Stimulated activated CD4-positive, alpha-beta T cell treated with anti-CD3 and anti-CD28 coated beads, Interleukin-4, amount 100 ng/mL, for 48 hours (primary cell): ENCODE measurements at regions not wholly inside any gene's neighbourhood (a gene's known extent, or its start where the extent isn't known, plus 50 kb on each side); places are given as distances from the start of the nearest gene placed in this dataset.
"Not testable (repeated sequence)": the region's sequence is repeated elsewhere in the genome, so short reads cannot be mapped to it uniquely, and the experiment has no call there.

Source experiments
- DNase-seq, 2 donors: peaks; one replicate each; pipeline ENCODE4 v3.0.0-alpha.2; 2020; ENCODE audit warnings: low read depth in 2 of 2

- DNase-seq = no peak
These were observed 148.2 kb upstream of the CITED2 start for GRCh38 chr6:139522511-139523220.

GRCh38 chr6:139521338-139521737, 146.9 kb upstream of the CITED2 start:
- DNase-seq = no peak

- DNase-seq = no peak
These were observed 145.9 kb upstream of the CITED2 start for GRCh38 chr6:139520321-139520768.

GRCh38 chr6:139519571-139520031, 145.2 kb upstream of the CITED2 start:
- DNase-seq = no peak

GRCh38 chr6:139519097-139519496, 144.6 kb upstream of the CITED2 start:
- DNase-seq = no peak

GRCh38 chr6:139518556-139519091, 144.2 kb upstream of the CITED2 start:
- no peak for DNase-seq

GRCh38 chr6:139517998-139518555, 143.6 kb upstream of the CITED2 start:
- DNase-seq = not testable (repeated sequence)

GRCh38 chr6:139515511-139515910, 141.1 kb upstream of the CITED2 start:
- DNase-seq = no peak

GRCh38 chr6:139514819-139515218, 140.4 kb upstream of the CITED2 start:
- no peak for DNase-seq

GRCh38 chr6:139510040-139510790, 135.8 kb upstream of the CITED2 start:
- no peak for DNase-seq

GRCh38 chr6:139509167-139509566, 134.7 kb upstream of the CITED2 start:
- no peak for DNase-seq

GRCh38 chr6:139508576-139508975, 134.1 kb upstream of the CITED2 start:
- no peak for DNase-seq

GRCh38 chr6:139508023-139508422, 133.6 kb upstream of the CITED2 start:
- DNase-seq = no peak

- DNase-seq = no peak
These were observed 126.5 kb upstream of the CITED2 start for GRCh38 chr6:139500977-139501376.

GRCh38 chr6:139498715-139499114, 124.3 kb upstream of the CITED2 start:
- no peak for DNase-seq

GRCh38 chr6:139497345-139497961, 123.0 kb upstream of the CITED2 start:
- DNase-seq = no peak

- DNase-seq = no peak
These were observed 122.4 kb upstream of the CITED2 start for GRCh38 chr6:139496654-139497344.

GRCh38 chr6:139494376-139494990, 120.0 kb upstream of the CITED2 start:
- DNase-seq = no peak

GRCh38 chr6:139490482-139490881, 116.0 kb upstream of the CITED2 start:
- DNase-seq = no peak

- no peak for DNase-seq
These were observed 112.0 kb upstream of the CITED2 start for GRCh38 chr6:139486476-139486799.
